GM12878 (cell line): ENCODE measurements at regions not wholly inside any gene's neighbourhood (a gene's known extent, or its start where the extent isn't known, plus 50 kb on each side); places are given as distances from the start of the nearest gene placed in this dataset.

ENCODE experiments used
- ATAC-seq: fragments of 200-7000 bp; cut with Tn5 transposase; 3 replicates; pipeline ENCODE4 v1.9.1; 2020; ENCODE audit warnings: mild to moderate bottlenecking, moderate library complexity
- BruUV-seq: library from RNA; stranded (reverse); fragments of 400-500 nt; replicated peaks from 2 replicates; lab custom pipeline; 2021; lab: Mats Ljungman, UMichigan
- CTCF ChIA-PET: fragments of 300-600 bp; sonication (Branson Sonifier 250); formaldehyde crosslinking; extraction: SDS; loops from one replicate; lab custom pipeline; 2021; ENCODE audit warnings: inconsistent platforms; lab: Yijun Ruan, JAX
- POLR2A ChIA-PET: fragments of 350-600 bp; formaldehyde crosslinking; extraction: SDS; loops from one replicate; lab custom pipeline; 2021; ENCODE audit warnings: inconsistent platforms; lab: Charles Lee
- RAD21 ChIA-PET: fragments of 300-600 bp; sonication (Branson Sonifier 250); formaldehyde crosslinking; loops from one replicate; lab custom pipeline; 2023; ENCODE audit warnings: antibody characterized with exemption; ENCODE audit not compliant: unreplicated experiment; lab: Charles Lee
- SMC1A ChIA-PET: fragments of 300-600 bp; sonication (Branson Sonifier 250); formaldehyde crosslinking; loops from one replicate; lab custom pipeline; 2023; ENCODE audit not compliant: unreplicated experiment, uncharacterized antibody; lab: Charles Lee
- DNase-seq: peaks from one replicate; pipeline ENCODE4 v3.0.0-alpha.2; 2011; ENCODE audit warnings: low read depth, low spot score
- FAIRE-seq: peaks from 3 replicates; lab custom pipeline; 2011; peaks lifted over from hg19 to GRCh38; lab: Jason Lieb, UNC
- H2AFZ ChIP-seq: 2 replicates; pipeline ENCODE4 v1.6.0; 2011; ENCODE audit warnings: low read depth, low read length, control low read depth; ENCODE audit not compliant: control insufficient read depth
- H3K27ac ChIP-seq: 2 replicates; pipeline ENCODE4 v1.5.1; 2011; ENCODE audit warnings: control low read depth; ENCODE audit not compliant: control insufficient read depth, insufficient read depth
- H3K27me3 ChIP-seq, 2 experiments: replicated peaks in 1 of 2; 2 replicates each; pipeline versions ENCODE4 v1.6.0 to v1.6.1; 2011; ENCODE audit warnings: low read length in 1 of 2; ENCODE audit not compliant: control insufficient read depth in 2 of 2, insufficient read depth in 2 of 2
- H3K36me3 ChIP-seq, 2 experiments: 2 replicates each; pipeline ENCODE4 v1.5.1; 2011; ENCODE audit warnings: low read length in 1 of 2; ENCODE audit not compliant: control insufficient read depth in 2 of 2, insufficient read depth in 2 of 2
- H3K4me1 ChIP-seq: 2 replicates; pipeline ENCODE4 v1.6.1; 2011; ENCODE audit warnings: mild to moderate bottlenecking, low read length, moderate library complexity, mixed read lengths; ENCODE audit not compliant: control insufficient read depth, insufficient read depth
- H3K4me2 ChIP-seq: 2 replicates; pipeline ENCODE4 v1.6.0; 2011; ENCODE audit warnings: control low read depth; ENCODE audit not compliant: control insufficient read depth, insufficient read depth
- H3K4me3 ChIP-seq: fragments of 200-600 bp; sonication (generic); 2 replicates; pipeline ENCODE4 v1.5.1; 2016
- H3K79me2 ChIP-seq: 2 replicates; pipeline ENCODE4 v1.6.0; 2011; ENCODE audit warnings: low read length; ENCODE audit not compliant: control insufficient read depth, insufficient read depth
- H3K9ac ChIP-seq: 2 replicates; pipeline ENCODE4 v1.8.0; 2011; ENCODE audit warnings: low read length, control low read depth, mixed read lengths; ENCODE audit not compliant: control insufficient read depth, insufficient read depth
- H3K9me3 ChIP-seq: replicated peaks from 3 replicates; pipeline ENCODE4 v1.5.1; 2011; ENCODE audit warnings: mild to moderate bottlenecking, low read length; ENCODE audit not compliant: control insufficient read depth, insufficient read depth
- H4K20me1 ChIP-seq: 2 replicates; pipeline ENCODE4 v1.6.0; 2011; ENCODE audit not compliant: control insufficient read depth, insufficient read depth
- EGR1 ChIP-seq, 2 experiments: IDR thresholded peaks; 1 replicate in 1 of 2; 2 replicates in 1 of 2; pipeline ENCODE4 v1.6.1; 2011 to 2012; ENCODE audit warnings: low read depth in 2 of 2, low read length in 2 of 2, borderline replicate concordance in 1 of 2, mild to moderate bottlenecking in 1 of 2, moderate library complexity in 1 of 2
- GATAD2B ChIP-seq: fragments of 450-650 bp; conservative IDR thresholded peaks from 2 replicates; pipeline ENCODE4 v1.6.1; 2017; ENCODE audit warnings: low read depth, mild to moderate bottlenecking, moderate library complexity
- TAF1 ChIP-seq: IDR thresholded peaks from 2 replicates; pipeline ENCODE4 v1.6.1; 2011; ENCODE audit warnings: mild to moderate bottlenecking, low read depth, low read length, borderline replicate concordance
- YBX1 ChIP-seq: fragments of 450-650 bp; IDR thresholded peaks from 2 replicates; pipeline ENCODE4 v1.6.1; 2016; ENCODE audit warnings: antibody characterized with exemption
- whole genome bisulfite sequencing: methylation state at CpG from one replicate; pipeline ENCODE4 v1.1.6; 2016; ENCODE audit warnings: low lambda C conversion rate; ENCODE audit not compliant: insufficient replicate concordance, insufficient coverage; ENCODE audit errors: missing lambda C conversion rate; 5-methylcytosine and 5-hydroxymethylcytosine counted together
- in situ Hi-C: fragments of 300-500 bp; cut with MboI; formaldehyde crosslinking; loops from 9 replicates; pipeline ENCODE4 v1.14.3; 2018; ENCODE audit warnings: mixed read lengths
- intact Hi-C: fragments of 100-400 bp; cut with micrococcal nuclease; formaldehyde crosslinking; loops from one replicate; pipeline ENCODE4 v1.14.2; 2022; ENCODE audit not compliant: unreplicated experiment
- TF ChIP-seq, protein P1 (sequence below): fragments of 150-350 bp; IDR thresholded peaks from 2 replicates; pipeline ENCODE4 v1.6.1; 2014; ENCODE audit warnings: mild to moderate bottlenecking, low read depth, low read length
- TF ChIP-seq, protein P2 (sequence below): fragments of 450-650 bp; conservative IDR thresholded peaks from 2 replicates; pipeline ENCODE4 v1.6.1; 2017; ENCODE audit warnings: mild to moderate bottlenecking, moderate library complexity

GRCh38 chr2:21418456-21418855 is 294.7 kb downstream of the TDRD15 start (continued):
- TF ChIP-seq EGR1 (IDR thresholded peaks at IDR 0.05; ENCODE audit: borderline replicate concordance in 1 of 2, low read depth in 2 of 2, low read length in 2 of 2), result no peak

- no peaks in the 10 kb centered on the region for H4K20me1 ChIP-seq
- FAIRE-seq (no peak), ATAC-seq (no peak)
These were observed 297.0 kb downstream of the TDRD15 start for GRCh38 chr2:21420553-21421335.

More at GRCh38 chr2:21420553-21421335, 297.0 kb downstream of the TDRD15 start:
- intact Hi-C loops (no loop called here), in situ Hi-C loops (no loop called here)
- Histone ChIP-seq H3K27ac (no peak overlapping the region), H3K36me3 (no peaks in the 10 kb centered on the region), H3K4me1 (no peaks in the 10 kb centered on the region), H3K27me3 (no peaks in the 10 kb centered on the region), H3K9me3 (no peaks in the 10 kb centered on the region)
- ChIA-PET CTCF (interaction anchor here (0.9 to 1.9 kb wide), 6 partner anchors 10 to 379 kb away, joined by 3 to 7 read pairs (median 4); no protein-coding TSS in a partner anchor), POLR2A (no interaction called here)
- WGBS, result 9% methylated on average over 10 of the region's 10 CpGs
- TF ChIP-seq YBX1, result no peak
- TF ChIP-seq, protein P1, sequence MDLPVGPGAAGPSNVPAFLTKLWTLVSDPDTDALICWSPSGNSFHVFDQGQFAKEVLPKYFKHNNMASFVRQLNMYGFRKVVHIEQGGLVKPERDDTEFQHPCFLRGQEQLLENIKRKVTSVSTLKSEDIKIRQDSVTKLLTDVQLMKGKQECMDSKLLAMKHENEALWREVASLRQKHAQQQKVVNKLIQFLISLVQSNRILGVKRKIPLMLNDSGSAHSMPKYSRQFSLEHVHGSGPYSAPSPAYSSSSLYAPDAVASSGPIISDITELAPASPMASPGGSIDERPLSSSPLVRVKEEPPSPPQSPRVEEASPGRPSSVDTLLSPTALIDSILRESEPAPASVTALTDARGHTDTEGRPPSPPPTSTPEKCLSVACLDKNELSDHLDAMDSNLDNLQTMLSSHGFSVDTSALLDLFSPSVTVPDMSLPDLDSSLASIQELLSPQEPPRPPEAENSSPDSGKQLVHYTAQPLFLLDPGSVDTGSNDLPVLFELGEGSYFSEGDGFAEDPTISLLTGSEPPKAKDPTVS, result no peak
- TF ChIP-seq, protein P2, sequence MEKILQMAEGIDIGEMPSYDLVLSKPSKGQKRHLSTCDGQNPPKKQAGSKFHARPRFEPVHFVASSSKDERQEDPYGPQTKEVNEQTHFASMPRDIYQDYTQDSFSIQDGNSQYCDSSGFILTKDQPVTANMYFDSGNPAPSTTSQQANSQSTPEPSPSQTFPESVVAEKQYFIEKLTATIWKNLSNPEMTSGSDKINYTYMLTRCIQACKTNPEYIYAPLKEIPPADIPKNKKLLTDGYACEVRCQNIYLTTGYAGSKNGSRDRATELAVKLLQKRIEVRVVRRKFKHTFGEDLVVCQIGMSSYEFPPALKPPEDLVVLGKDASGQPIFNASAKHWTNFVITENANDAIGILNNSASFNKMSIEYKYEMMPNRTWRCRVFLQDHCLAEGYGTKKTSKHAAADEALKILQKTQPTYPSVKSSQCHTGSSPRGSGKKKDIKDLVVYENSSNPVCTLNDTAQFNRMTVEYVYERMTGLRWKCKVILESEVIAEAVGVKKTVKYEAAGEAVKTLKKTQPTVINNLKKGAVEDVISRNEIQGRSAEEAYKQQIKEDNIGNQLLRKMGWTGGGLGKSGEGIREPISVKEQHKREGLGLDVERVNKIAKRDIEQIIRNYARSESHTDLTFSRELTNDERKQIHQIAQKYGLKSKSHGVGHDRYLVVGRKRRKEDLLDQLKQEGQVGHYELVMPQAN, result no peak
- TF ChIP-seq TAF1, result no peak
- no peak for TF ChIP-seq GATAD2B
- TF ChIP-seq, all 136 proteins: peak for 0
- H2AFZ ChIP-seq, result no peak overlapping the region
- no peak overlapping the region for H3K4me3 ChIP-seq
- ChIA-PET SMC1A (no interaction called here), RAD21 (no interaction called here)
- no TSS peak for BruUV-seq
- no peak overlapping the region for H3K4me2 ChIP-seq
- H3K79me2 ChIP-seq, result no peaks in the 10 kb centered on the region
- no peak overlapping the region for H3K9ac ChIP-seq
- no peak for DNase-seq
